Peyer's patch (tissue), 4 donors: ENCODE measurements at regions not wholly inside any gene's neighbourhood (a gene's known extent, or its start where the extent isn't known, plus 50 kb on each side); places are given as distances from the start of the nearest gene placed in this dataset.

Source experiments
- CTCF ChIP-seq, 6 experiments: fragments of 450-650 bp in 4 of 6; fragments of 200-600 bp in 2 of 6; sonication (generic) in 1 of 6; IDR thresholded peaks; one replicate each; pipeline ENCODE4 v1.5.1; 2017 to 2019; ENCODE audit warnings: antibody characterized with exemption in 6 of 6, mild to moderate bottlenecking in 3 of 6, moderate library complexity in 1 of 6
- POLR2A ChIP-seq, 2 donors: fragments of 450-650 bp; IDR thresholded peaks; one replicate each; pipeline ENCODE4 v1.5.1; 2017; ENCODE audit warnings: antibody characterized with exemption in 2 of 2, mild to moderate bottlenecking in 2 of 2, moderate library complexity in 2 of 2

GRCh38 chr16:13643412-13643811, 276.5 kb upstream of the ERCC4 start:
- no peak for TF ChIP-seq CTCF (IDR thresholded peaks at IDR 0.05)
- TF ChIP-seq POLR2A (IDR thresholded peaks at IDR 0.05), result no peak
